IMR-90 (cell line): ENCODE measurements at regions not wholly inside any gene's neighbourhood (a gene's known extent, or its start where the extent isn't known, plus 50 kb on each side); places are given as distances from the start of the nearest gene placed in this dataset.
"Not testable (repeated sequence)": the region's sequence is repeated elsewhere in the genome, so short reads cannot be mapped to it uniquely, and the experiment has no call there.

ENCODE experiments used
- ATAC-seq: fragments of 200-7000 bp; cut with Tn5 transposase; 2 replicates; pipeline ENCODE4 v1.9.1; 2020; ENCODE audit warnings: low read depth, mild to moderate bottlenecking, moderate library complexity
- BruUV-seq: library from RNA; stranded (reverse); fragments of 400-500 nt; replicated peaks from 2 replicates; lab custom pipeline; 2021; lab: Mats Ljungman, UMichigan
- CTCF ChIA-PET: fragments of 300-600 bp; formaldehyde crosslinking; extraction: SDS; loops from one replicate; lab custom pipeline; 2021; ENCODE audit warnings: antibody characterized with exemption; lab: Yijun Ruan, JAX
- POLR2A ChIA-PET: fragments of 300-600 bp; sonication (Branson Sonifier 250); formaldehyde crosslinking; loops from one replicate; lab custom pipeline; 2022; ENCODE audit warnings: antibody characterized with exemption; ENCODE audit not compliant: unreplicated experiment; lab: Charles Lee
- DNase-seq: peaks from one replicate; pipeline ENCODE4 v3.0.0; 2013
- H2AFZ ChIP-seq: replicated peaks from 2 replicates; pipeline ENCODE3; 2013; ENCODE audit warnings: low read length, mild to moderate bottlenecking; ENCODE audit not compliant: poor library complexity
- H2AK5ac ChIP-seq: 2 replicates; pipeline ENCODE4 v1.6.1; 2013; ENCODE audit warnings: low read depth, low read length, inconsistent platforms
- H2AK9ac ChIP-seq: replicated peaks from 2 replicates; pipeline ENCODE3; 2013; ENCODE audit warnings: mild to moderate bottlenecking, low read depth, low read length, moderate library complexity; ENCODE audit not compliant: poor library complexity
- H2BK120ac ChIP-seq: 2 replicates; pipeline ENCODE4 v1.6.1; 2013; ENCODE audit warnings: low read depth, low read length, inconsistent platforms
- H2BK15ac ChIP-seq: 3 replicates; pipeline ENCODE4 v1.6.1; 2013; ENCODE audit warnings: low read depth, low read length, inconsistent platforms
- H2BK20ac ChIP-seq: 2 replicates; pipeline ENCODE4 v1.6.1; 2013; ENCODE audit warnings: low read depth, mild to moderate bottlenecking, inconsistent platforms, low read length, moderate library complexity
- H2BK5ac ChIP-seq: 2 replicates; pipeline ENCODE4 v1.6.1; 2013; ENCODE audit warnings: mild to moderate bottlenecking, low read depth, low read length, inconsistent platforms; ENCODE audit not compliant: poor library complexity, severe bottlenecking
- H3K14ac ChIP-seq: replicated peaks from 2 replicates; pipeline ENCODE4 v1.6.1; 2013; ENCODE audit warnings: low read depth, low read length, inconsistent platforms
- H3K18ac ChIP-seq: 2 replicates; pipeline ENCODE4 v1.6.1; 2013; ENCODE audit warnings: low read depth, low read length, control low read depth
- H3K23ac ChIP-seq: 2 replicates; pipeline ENCODE4 v1.6.1; 2013; ENCODE audit warnings: low read depth, low read length, inconsistent platforms
- H3K27ac ChIP-seq: 2 replicates; pipeline ENCODE4 v1.5.1; 2013; ENCODE audit warnings: mild to moderate bottlenecking, control low read depth, low read length; ENCODE audit not compliant: insufficient read depth
- H3K27me3 ChIP-seq: 2 replicates; pipeline ENCODE4 v1.6.1; 2013; ENCODE audit warnings: low read length; ENCODE audit not compliant: control insufficient read depth, insufficient read depth
- H3K36me3 ChIP-seq: 2 replicates; pipeline ENCODE4 v1.6.1; 2013; ENCODE audit warnings: low read length, mixed read lengths; ENCODE audit not compliant: control insufficient read depth, insufficient read depth
- H3K4ac ChIP-seq: 2 replicates; pipeline ENCODE4 v1.6.1; 2013; ENCODE audit warnings: low read depth, low read length, inconsistent platforms
- H3K4me1 ChIP-seq: 2 replicates; pipeline ENCODE4 v1.6.1; 2013; ENCODE audit warnings: low read length, mixed read lengths; ENCODE audit not compliant: control insufficient read depth, insufficient read depth
- H3K4me2 ChIP-seq: 2 replicates; pipeline ENCODE4 v1.6.1; 2013; ENCODE audit warnings: low read depth, mild to moderate bottlenecking, control low read depth, low read length, moderate library complexity
- H3K4me3 ChIP-seq: 2 replicates; pipeline ENCODE4 v1.5.1; 2013; ENCODE audit warnings: low read depth, mild to moderate bottlenecking, control low read depth, low read length, moderate library complexity; ENCODE audit not compliant: insufficient read depth
- H3K56ac ChIP-seq: 2 replicates; pipeline ENCODE4 v1.6.1; 2013; ENCODE audit warnings: low read length, inconsistent platforms; ENCODE audit not compliant: insufficient read depth; ENCODE audit errors: extremely low read depth
- H3K79me1 ChIP-seq, 2 experiments: 2 replicates each; pipeline ENCODE4 v1.6.1; 2013; ENCODE audit warnings: low read length in 2 of 2, inconsistent platforms in 1 of 2, low read depth in 1 of 2
- H3K9ac ChIP-seq: 2 replicates; pipeline ENCODE4 v1.6.1; 2013; ENCODE audit warnings: low read depth, low read length, control low read depth
- H3K9me1 ChIP-seq: 2 replicates; pipeline ENCODE4 v1.6.1; 2013; ENCODE audit warnings: low read length, inconsistent platforms; ENCODE audit not compliant: insufficient read depth
- H3K9me3 ChIP-seq: 2 replicates; pipeline ENCODE4 v1.6.1; 2013; ENCODE audit warnings: low read length; ENCODE audit not compliant: control insufficient read depth, insufficient read depth
- H4K20me1 ChIP-seq: 2 replicates; pipeline ENCODE4 v1.6.1; 2013; ENCODE audit warnings: low read length, inconsistent platforms; ENCODE audit not compliant: insufficient read depth
- H4K5ac ChIP-seq: 2 replicates; pipeline ENCODE4 v1.6.1; 2013; ENCODE audit warnings: mild to moderate bottlenecking, low read depth, low read length, control low read depth
- H4K8ac ChIP-seq, 2 experiments: 2 replicates each; pipeline ENCODE4 v1.6.1; 2013; ENCODE audit warnings: low read depth in 2 of 2, low read length in 2 of 2, control low read depth in 1 of 2, inconsistent platforms in 1 of 2
- H4K91ac ChIP-seq: 2 replicates; pipeline ENCODE4 v1.6.1; 2013; ENCODE audit warnings: low read depth, low read length, inconsistent platforms; ENCODE audit not compliant: insufficient read depth
- WGBS, 2 experiments: methylation state at CpG; one replicate each; pipeline versions ENCODE4 v1.1.5 to v1.1.7; 2013; ENCODE audit warnings: missing lambda C conversion rate in 2 of 2; ENCODE audit not compliant: insufficient read length in 1 of 2; ENCODE audit errors: extremely low coverage in 2 of 2; 5-methylcytosine and 5-hydroxymethylcytosine counted together
- dilution Hi-C: fragments of 300-500 bp; cut with HindIII; formaldehyde crosslinking; loops from one replicate; pipeline ENCODE4 v1.14.3; 2018; ENCODE audit warnings: low sequenced_read_pairs; ENCODE audit not compliant: unreplicated experiment
- in situ Hi-C: fragments of 300-500 bp; cut with MboI; formaldehyde crosslinking; loops from 3 replicates; pipeline ENCODE4 v1.14.3; 2019; ENCODE audit warnings: low sequenced_read_pairs, inconsistent platforms, mixed read lengths
- intact Hi-C: fragments of 100-400 bp; cut with micrococcal nuclease; formaldehyde crosslinking; loops from 2 replicates; pipeline ENCODE4 v1.10.0; 2022

DNA sequence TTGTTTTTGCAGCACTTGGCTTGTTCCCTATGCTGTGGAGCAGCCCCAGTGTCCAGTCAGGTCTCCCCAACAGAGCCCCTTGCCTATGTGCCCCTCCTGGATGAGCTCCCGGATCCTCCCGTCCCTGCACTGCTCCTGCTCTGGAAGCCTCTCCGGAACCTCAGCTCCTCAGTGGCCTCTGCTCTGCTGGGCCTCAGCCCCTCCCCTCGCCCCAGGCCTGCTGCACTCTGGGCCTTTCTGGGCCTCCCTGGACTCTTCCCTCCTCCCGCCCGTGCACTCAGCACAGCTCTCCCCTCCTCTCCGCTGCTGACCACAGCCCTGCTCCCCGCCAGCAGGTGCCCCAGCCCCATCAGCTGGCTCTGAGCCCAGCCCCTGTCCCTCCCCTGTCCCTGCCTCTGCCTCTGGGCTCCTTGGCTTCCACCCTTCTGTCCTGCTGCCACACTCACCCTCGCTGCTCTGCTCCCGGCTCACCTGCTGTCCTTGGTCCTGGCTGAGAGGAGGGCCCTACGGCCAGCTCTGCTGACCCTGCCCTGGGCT lies 102.2 kb downstream of the TMEM121 start:
- H3K23ac ChIP-seq, H3K27ac ChIP-seq, H2BK120ac ChIP-seq, H4K20me1 ChIP-seq, BruUV-seq, ATAC-seq, H3K36me3 ChIP-seq, H3K9ac ChIP-seq, H3K27me3 ChIP-seq, H3K9me3 ChIP-seq, H3K4ac ChIP-seq, H2BK20ac ChIP-seq, dilution Hi-C loops, H3K18ac ChIP-seq, H2BK5ac ChIP-seq, H3K14ac ChIP-seq, in situ Hi-C loops, DNase-seq, H2AK5ac ChIP-seq, H3K56ac ChIP-seq, H4K5ac ChIP-seq, H4K8ac ChIP-seq, H3K79me1 ChIP-seq, H3K4me1 ChIP-seq, H2AFZ ChIP-seq, H2AK9ac ChIP-seq, CTCF ChIA-PET, POLR2A ChIA-PET, H4K91ac ChIP-seq, intact Hi-C loops, H3K4me2 ChIP-seq, H2BK15ac ChIP-seq, H3K9me1 ChIP-seq, H3K4me3 ChIP-seq: not testable (repeated sequence)
- WGBS, 2 experiments = 70% methylated on average over 2 of the region's 11 CpGs; no CpG with 5 or more reads in 1 of the 2 experiments

DNA sequence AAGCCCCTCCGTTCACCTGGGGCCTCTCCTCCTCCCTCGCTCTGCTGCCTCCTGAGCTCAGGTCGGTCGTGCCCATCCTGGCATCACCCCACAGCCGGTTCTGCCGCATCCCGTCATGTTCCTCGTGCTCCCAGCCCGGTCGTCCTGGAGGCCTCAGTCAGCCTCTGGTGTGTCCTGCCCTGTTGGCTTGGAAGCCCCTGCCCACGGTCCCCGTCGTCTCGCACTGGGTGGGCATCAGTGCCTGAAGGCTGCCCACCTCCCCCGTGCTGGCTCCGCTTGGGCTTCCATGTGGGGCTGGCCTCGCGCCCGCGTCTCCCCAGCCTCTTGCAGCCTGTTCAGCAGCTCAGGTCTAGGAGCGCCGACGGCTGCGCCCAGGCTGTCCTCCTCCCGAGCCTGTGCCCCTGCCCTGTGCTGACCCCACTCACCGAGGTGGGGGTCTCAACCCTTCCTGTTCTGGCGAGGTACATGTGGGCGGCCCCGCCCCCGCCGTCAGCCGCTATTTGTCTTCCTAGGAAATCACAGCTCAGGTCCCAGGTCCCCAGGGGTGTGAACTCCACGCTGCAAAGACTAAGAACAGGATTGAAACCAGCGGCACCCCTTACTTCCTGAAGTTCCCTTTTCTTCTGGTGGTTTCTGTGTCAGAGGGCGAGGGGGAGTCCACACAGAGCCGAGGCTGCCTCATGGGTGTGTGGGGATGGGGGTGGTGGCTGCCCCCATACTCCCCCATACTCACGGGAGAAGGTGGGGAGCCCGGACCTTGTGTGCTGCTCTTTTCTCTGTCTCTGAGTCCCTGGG lies 102.9 kb downstream of the TMEM121 start:
- H2BK20ac ChIP-seq, H4K20me1 ChIP-seq, CTCF ChIA-PET, DNase-seq, intact Hi-C loops, H3K27me3 ChIP-seq, H3K36me3 ChIP-seq, H3K4ac ChIP-seq, H3K4me3 ChIP-seq, H3K9ac ChIP-seq, H3K56ac ChIP-seq, H3K23ac ChIP-seq, H3K18ac ChIP-seq, H2BK5ac ChIP-seq, H3K9me3 ChIP-seq, H2BK120ac ChIP-seq, POLR2A ChIA-PET, H2AFZ ChIP-seq, H3K14ac ChIP-seq, in situ Hi-C loops, H2AK9ac ChIP-seq, H3K9me1 ChIP-seq, BruUV-seq, H3K4me1 ChIP-seq, H4K5ac ChIP-seq, H2BK15ac ChIP-seq, H2AK5ac ChIP-seq, H4K91ac ChIP-seq, dilution Hi-C loops, H3K79me1 ChIP-seq, H3K4me2 ChIP-seq, H4K8ac ChIP-seq, ATAC-seq, H3K27ac ChIP-seq: not testable (repeated sequence)
- WGBS, 2 experiments = 79% methylated on average over 13 of the region's 38 CpGs; no CpG with 5 or more reads in 1 of the 2 experiments
